ENCODE measurements at regions not wholly inside any gene's neighbourhood (a gene's known extent, or its start where the extent isn't known, plus 50 kb on each side); places are given as distances from the start of the nearest gene placed in this dataset.

DNA sequence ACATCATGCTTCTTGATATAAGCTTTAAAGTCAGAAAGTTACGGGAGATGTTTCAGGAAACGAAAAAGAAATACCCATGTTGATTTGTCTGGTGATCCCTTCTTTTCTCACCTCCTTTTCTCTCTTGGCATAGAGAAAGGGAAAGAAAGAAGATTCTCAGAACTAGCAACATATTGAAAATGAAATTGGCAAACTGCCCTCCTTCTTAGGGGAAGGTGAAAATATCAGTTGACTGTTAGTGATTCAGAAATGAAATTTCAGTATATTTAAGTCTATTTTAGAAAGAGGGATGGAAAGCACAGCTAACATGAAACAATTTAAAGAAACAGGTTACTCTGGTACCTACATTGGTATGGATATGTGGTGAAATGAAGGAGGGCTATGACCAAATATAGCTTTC is 918.1 kb downstream of the METTL15 start:
- Histone ChIP-seq H3K9me3 (peaks cover 0 to 29% of the 10 kb centered on the region in 2 donors), H3K4me1 (no peaks in the 10 kb centered on the region), H3K36me3 (no peaks in the 10 kb centered on the region), H3K27ac (no peak overlapping the region), H3K27me3 (no peaks in the 10 kb centered on the region), H3K4me3 (no peak overlapping the region)
- DNase-seq (no peak), ATAC-seq (no peak)
- TF ChIP-seq, protein P1, sequence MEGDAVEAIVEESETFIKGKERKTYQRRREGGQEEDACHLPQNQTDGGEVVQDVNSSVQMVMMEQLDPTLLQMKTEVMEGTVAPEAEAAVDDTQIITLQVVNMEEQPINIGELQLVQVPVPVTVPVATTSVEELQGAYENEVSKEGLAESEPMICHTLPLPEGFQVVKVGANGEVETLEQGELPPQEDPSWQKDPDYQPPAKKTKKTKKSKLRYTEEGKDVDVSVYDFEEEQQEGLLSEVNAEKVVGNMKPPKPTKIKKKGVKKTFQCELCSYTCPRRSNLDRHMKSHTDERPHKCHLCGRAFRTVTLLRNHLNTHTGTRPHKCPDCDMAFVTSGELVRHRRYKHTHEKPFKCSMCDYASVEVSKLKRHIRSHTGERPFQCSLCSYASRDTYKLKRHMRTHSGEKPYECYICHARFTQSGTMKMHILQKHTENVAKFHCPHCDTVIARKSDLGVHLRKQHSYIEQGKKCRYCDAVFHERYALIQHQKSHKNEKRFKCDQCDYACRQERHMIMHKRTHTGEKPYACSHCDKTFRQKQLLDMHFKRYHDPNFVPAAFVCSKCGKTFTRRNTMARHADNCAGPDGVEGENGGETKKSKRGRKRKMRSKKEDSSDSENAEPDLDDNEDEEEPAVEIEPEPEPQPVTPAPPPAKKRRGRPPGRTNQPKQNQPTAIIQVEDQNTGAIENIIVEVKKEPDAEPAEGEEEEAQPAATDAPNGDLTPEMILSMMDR (IDR thresholded peaks at IDR 0.05) = no peak
- intact Hi-C loops (cut with DNase I) = no loop called here

DNA sequence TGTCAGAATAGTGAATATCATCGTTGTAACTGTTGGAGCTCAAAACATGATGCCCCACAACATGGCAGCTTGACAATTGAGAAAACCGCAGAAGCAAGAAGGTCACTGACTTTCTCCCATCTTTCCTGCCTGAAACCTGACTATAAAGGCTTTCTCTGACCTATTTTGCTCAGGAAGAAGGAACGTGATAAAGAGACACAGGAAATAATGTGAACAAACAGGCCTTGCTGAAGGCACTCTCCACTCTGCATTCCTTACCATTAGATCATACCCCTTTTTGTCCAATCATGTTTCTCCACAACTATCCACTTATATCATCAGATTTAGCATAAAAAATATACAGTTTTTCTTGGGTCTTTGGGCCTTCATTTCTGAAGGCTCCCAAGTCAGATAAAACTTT is 916.8 kb downstream of the METTL15 start:
- Histone ChIP-seq H3K36me3 (no peaks in the 10 kb centered on the region), H3K4me1 (no peaks in the 10 kb centered on the region), H3K4me3 (no peak overlapping the region), H3K9me3 (peaks cover 0 to 23% of the 10 kb centered on the region in 2 donors), H3K27me3 (no peaks in the 10 kb centered on the region), H3K27ac (no peak overlapping the region)
- intact Hi-C loops (cut with DNase I) = no loop called here
- ATAC-seq (no peak), DNase-seq (no peak)
- TF ChIP-seq, protein P1 (IDR thresholded peaks at IDR 0.05) = no peak

DNA sequence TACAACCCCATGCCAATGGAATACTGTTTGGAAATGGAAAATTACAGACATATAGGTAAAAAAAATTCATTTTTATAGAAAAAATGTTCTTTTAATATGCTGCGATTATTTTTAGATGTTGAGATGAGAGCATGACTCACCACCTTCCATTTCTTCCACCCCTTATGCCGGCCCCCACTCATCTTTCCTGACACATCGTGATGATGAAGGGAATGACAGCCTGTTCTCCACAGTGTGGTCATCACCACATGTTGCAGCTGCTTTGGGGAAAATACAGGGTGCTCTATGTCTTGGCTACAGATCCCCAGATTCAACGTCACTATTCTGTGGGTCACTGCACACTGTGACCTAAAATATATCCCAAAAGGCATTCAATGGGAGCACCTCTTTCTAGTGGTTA is 916.2 kb downstream of the METTL15 start:
- H3K9me3 ChIP-seq = peaks cover 0 to 17% of the 10 kb centered on the region in 2 donors
- H3K4me3 ChIP-seq = no peak overlapping the region
- ATAC-seq (no peak), DNase-seq (no peak)
- no peaks in the 10 kb centered on the region for H3K36me3 ChIP-seq
- intact Hi-C loops (cut with DNase I) = no loop called here
- no peaks in the 10 kb centered on the region for H3K27me3 ChIP-seq
- no peak overlapping the region for H3K27ac ChIP-seq
- TF ChIP-seq, protein P1 (IDR thresholded peaks at IDR 0.05) = no peak
- no peaks in the 10 kb centered on the region for H3K4me1 ChIP-seq

DNA sequence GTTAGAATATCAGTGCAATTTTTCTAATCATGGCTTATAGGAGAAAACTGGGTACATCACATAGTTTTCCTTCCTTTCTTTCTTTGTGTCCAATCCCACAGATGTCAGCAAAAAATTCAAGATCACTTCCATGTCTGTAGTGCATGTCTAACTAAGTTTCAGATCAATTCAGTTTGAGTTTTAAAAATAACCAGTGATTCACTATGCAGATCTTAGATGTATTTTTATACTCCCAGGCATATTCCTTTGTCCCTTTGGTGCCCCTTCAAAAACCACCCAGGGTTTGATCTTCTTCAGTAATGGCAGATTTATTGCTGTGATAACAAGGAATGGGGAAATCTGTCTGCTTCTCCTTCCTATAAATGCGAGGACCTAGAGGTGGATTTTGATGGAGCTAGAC is 915.6 kb downstream of the METTL15 start:
- Histone ChIP-seq H3K4me3 (no peak overlapping the region), H3K36me3 (no peaks in the 10 kb centered on the region), H3K27me3 (no peaks in the 10 kb centered on the region), H3K9me3 (peaks cover 0 to 12% of the 10 kb centered on the region in 2 donors), H3K27ac (no peak overlapping the region), H3K4me1 (no peaks in the 10 kb centered on the region)
- DNase-seq = no peak
- TF ChIP-seq, protein P1 (IDR thresholded peaks at IDR 0.05) = no peak
- intact Hi-C loops (cut with DNase I) = no loop called here
- ATAC-seq = no peak

DNA sequence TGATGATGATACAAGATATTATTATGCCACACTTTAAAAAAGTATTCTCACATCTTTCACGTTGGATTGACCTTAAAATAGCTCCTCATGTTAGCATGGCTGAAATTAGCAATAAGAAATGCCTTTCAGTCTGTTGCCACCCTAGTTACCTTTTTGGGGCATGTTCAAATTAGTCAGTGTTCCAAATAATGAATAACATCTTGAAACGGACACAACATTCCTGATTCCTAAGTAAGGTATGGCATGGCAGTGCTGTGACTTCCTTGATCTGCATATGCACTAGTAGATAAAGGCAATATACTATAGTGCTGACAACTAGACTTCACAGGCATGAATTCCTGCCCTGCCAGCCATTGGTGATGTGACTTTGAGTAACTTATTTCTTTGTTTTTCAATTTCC is 914.5 kb downstream of the METTL15 start:
- H3K4me3 ChIP-seq = no peak overlapping the region
- no peak for DNase-seq
- H3K27ac ChIP-seq = no peak overlapping the region

More for the DNA sequence above, 914.5 kb downstream of the METTL15 start:
- Histone ChIP-seq H3K9me3 (peaks cover 0 to 1% of the 10 kb centered on the region in 2 donors), H3K4me1 (no peaks in the 10 kb centered on the region), H3K27me3 (no peaks in the 10 kb centered on the region), H3K36me3 (no peaks in the 10 kb centered on the region)
- intact Hi-C loops (cut with DNase I) = no loop called here
- TF ChIP-seq, protein P1 (IDR thresholded peaks at IDR 0.05) = no peak
- no peak for ATAC-seq

All from left lung (tissue), 4 donors.